Keratinocyte (primary cell): ENCODE measurements at regions not wholly inside any gene's neighbourhood (a gene's known extent, or its start where the extent isn't known, plus 50 kb on each side); places are given as distances from the start of the nearest gene placed in this dataset.

ENCODE experiments used
- EZH2 ChIP-seq: IDR thresholded peaks from one replicate; pipeline ENCODE4 v1.6.1; 2012; ENCODE audit warnings: inconsistent platforms, mild to moderate bottlenecking, low read length, moderate library complexity
- TF ChIP-seq, protein P1 (sequence below), 3 experiments: IDR thresholded peaks in 1 of 3; conservative IDR thresholded peaks in 1 of 3; optimal IDR thresholded peaks in 1 of 3; 2 replicates in 2 of 3; 3 replicates in 1 of 3; pipeline versions ENCODE3 to v1.5.1; 2011; ENCODE audit warnings: low read length in 3 of 3, mild to moderate bottlenecking in 3 of 3, moderate library complexity in 2 of 3, control low read depth in 1 of 3, inconsistent platforms in 1 of 3; ENCODE audit not compliant: insufficient read depth in 2 of 3; ENCODE audit errors: extremely low read depth in 1 of 3

DNA sequence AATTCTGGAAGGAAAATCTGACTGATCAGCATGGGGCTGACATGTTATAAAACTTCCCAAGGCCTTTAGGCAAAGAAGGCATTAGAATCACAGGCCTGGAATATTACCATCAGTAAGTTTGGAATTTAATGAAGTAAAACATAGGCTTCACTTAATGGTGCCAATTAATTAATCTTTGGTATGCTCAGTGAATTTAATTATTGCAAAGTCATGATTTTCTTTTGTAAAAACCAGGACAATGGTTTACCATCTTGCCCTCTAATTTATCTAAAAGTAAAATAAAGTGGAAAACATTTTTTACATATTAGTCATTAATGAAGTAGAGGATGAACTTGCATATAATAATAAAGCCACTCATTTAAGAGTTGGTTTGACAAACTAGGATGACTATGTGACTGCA, 220.3 kb downstream of the SEC23IP start:
- TF ChIP-seq, protein P1, sequence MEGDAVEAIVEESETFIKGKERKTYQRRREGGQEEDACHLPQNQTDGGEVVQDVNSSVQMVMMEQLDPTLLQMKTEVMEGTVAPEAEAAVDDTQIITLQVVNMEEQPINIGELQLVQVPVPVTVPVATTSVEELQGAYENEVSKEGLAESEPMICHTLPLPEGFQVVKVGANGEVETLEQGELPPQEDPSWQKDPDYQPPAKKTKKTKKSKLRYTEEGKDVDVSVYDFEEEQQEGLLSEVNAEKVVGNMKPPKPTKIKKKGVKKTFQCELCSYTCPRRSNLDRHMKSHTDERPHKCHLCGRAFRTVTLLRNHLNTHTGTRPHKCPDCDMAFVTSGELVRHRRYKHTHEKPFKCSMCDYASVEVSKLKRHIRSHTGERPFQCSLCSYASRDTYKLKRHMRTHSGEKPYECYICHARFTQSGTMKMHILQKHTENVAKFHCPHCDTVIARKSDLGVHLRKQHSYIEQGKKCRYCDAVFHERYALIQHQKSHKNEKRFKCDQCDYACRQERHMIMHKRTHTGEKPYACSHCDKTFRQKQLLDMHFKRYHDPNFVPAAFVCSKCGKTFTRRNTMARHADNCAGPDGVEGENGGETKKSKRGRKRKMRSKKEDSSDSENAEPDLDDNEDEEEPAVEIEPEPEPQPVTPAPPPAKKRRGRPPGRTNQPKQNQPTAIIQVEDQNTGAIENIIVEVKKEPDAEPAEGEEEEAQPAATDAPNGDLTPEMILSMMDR (optimal IDR thresholded peaks at IDR 0.05 in 1 of 3, IDR thresholded peaks at IDR 0.05 in 1 of 3, conservative IDR thresholded peaks at IDR 0.05 in 1 of 3; ENCODE audit: extremely low read depth in 1 of 3, insufficient read depth in 2 of 3, low read length in 3 of 3), result no peak
- TF ChIP-seq EZH2, result no peak
